HL-60 (cell line): ENCODE measurements at regions not wholly inside any gene's neighbourhood (a gene's known extent, or its start where the extent isn't known, plus 50 kb on each side); places are given as distances from the start of the nearest gene placed in this dataset.

Source experiments
- CTCF ChIP-seq: IDR thresholded peaks from one replicate; pipeline ENCODE4 v1.5.1; 2011; ENCODE audit warnings: low read length, control low read depth, inconsistent platforms; ENCODE audit not compliant: insufficient read depth
- GABPA ChIP-seq: IDR thresholded peaks from 2 replicates; pipeline ENCODE4 v1.6.1; 2012; ENCODE audit warnings: low read depth
- POLR2AphosphoS5 ChIP-seq: IDR thresholded peaks from 2 replicates; pipeline ENCODE4 v1.6.1; 2012; ENCODE audit warnings: low read depth
- REST ChIP-seq: IDR thresholded peaks from 2 replicates; pipeline ENCODE4 v1.6.1; 2012; ENCODE audit warnings: low read depth; ENCODE audit not compliant: insufficient replicate concordance

GRCh38 chr13:63999614-64000305 lies 2584.1 kb upstream of the PCDH20 start:
- TF ChIP-seq CTCF = no peak
- TF ChIP-seq GABPA = no peak
- TF ChIP-seq REST = no peak
- TF ChIP-seq POLR2AphosphoS5 = no peak
